Natural killer cell (primary cell): ENCODE measurements at regions not wholly inside any gene's neighbourhood (a gene's known extent, or its start where the extent isn't known, plus 50 kb on each side); places are given as distances from the start of the nearest gene placed in this dataset.

Experiments
- ATAC-seq, 3 donors: fragments of 150-1000 bp in 2 of 3; fragments of 200-7000 bp in 1 of 3; cut with Tn5 transposase; 1 replicate in 1 of 3; 2 replicates in 2 of 3; pipeline ENCODE4 v1.10.0; 2021; ENCODE audit warnings: mild to moderate bottlenecking in 2 of 3, moderate library complexity in 2 of 3
- DNase-seq, 2 donors: peaks; one replicate each; pipeline versions ENCODE4 v3.0.0 to v3.0.0-alpha.2; 2013 to 2021; ENCODE audit warnings: mixed read lengths in 1 of 2
- H3K27ac ChIP-seq: one replicate; pipeline ENCODE4 v1.5.1; 2013; ENCODE audit warnings: mild to moderate bottlenecking, low read length
- H3K27me3 ChIP-seq: one replicate; pipeline ENCODE4 v1.6.1; 2013; ENCODE audit warnings: low read length; ENCODE audit not compliant: control insufficient read depth, insufficient read depth
- H3K36me3 ChIP-seq: one replicate; pipeline ENCODE4 v1.6.1; 2013; ENCODE audit warnings: low read length; ENCODE audit not compliant: control insufficient read depth, insufficient read depth
- H3K4me1 ChIP-seq: one replicate; pipeline ENCODE4 v1.6.1; 2013; ENCODE audit warnings: low read length; ENCODE audit not compliant: control insufficient read depth, insufficient read depth
- H3K4me3 ChIP-seq: one replicate; pipeline ENCODE4 v1.5.1; 2013; ENCODE audit warnings: low read length
- H3K9me3 ChIP-seq: one replicate; pipeline ENCODE4 v1.6.1; 2013; ENCODE audit warnings: low read length; ENCODE audit not compliant: control insufficient read depth, insufficient read depth
- H3K27ac Mint-ChIP-seq, 2 donors: one replicate each; pipeline ENCODE4 v1.8.0; 2022; ENCODE audit warnings: mild to moderate bottlenecking in 2 of 2, mixed read lengths in 2 of 2, moderate library complexity in 1 of 2
- H3K27me3 Mint-ChIP-seq, 2 donors: one replicate each; pipeline ENCODE4 v1.8.0; 2022; ENCODE audit warnings: low read depth in 2 of 2, mixed read lengths in 2 of 2
- H3K36me3 Mint-ChIP-seq: one replicate; pipeline ENCODE4 v1.8.0; 2022; ENCODE audit warnings: mixed read lengths
- H3K4me1 Mint-ChIP-seq, 2 donors: one replicate each; pipeline ENCODE4 v1.8.0; 2022; ENCODE audit warnings: mixed read lengths in 2 of 2
- H3K4me3 Mint-ChIP-seq: one replicate; pipeline ENCODE4 v1.8.0; 2022; ENCODE audit warnings: mild to moderate bottlenecking, moderate library complexity, mixed read lengths
- H3K9me3 Mint-ChIP-seq, 2 donors: one replicate each; pipeline ENCODE4 v1.8.0; 2022; ENCODE audit warnings: mixed read lengths in 2 of 2
- WGBS: methylation state at CpG from one replicate; pipeline ENCODE4 v1.1.7; 2013; ENCODE audit warnings: missing lambda C conversion rate; ENCODE audit not compliant: insufficient coverage; 5-methylcytosine and 5-hydroxymethylcytosine counted together
- intact Hi-C: fragments of 100-400 bp; cut with micrococcal nuclease; formaldehyde crosslinking; loops from one replicate; pipeline ENCODE4 v1.14.2; 2022
- TF ChIP-seq, protein P1 (sequence below): fragments of 200-600 bp; IDR thresholded peaks from one replicate; pipeline ENCODE4 v1.8.0; 2022; ENCODE audit warnings: antibody characterized with exemption

DNA sequence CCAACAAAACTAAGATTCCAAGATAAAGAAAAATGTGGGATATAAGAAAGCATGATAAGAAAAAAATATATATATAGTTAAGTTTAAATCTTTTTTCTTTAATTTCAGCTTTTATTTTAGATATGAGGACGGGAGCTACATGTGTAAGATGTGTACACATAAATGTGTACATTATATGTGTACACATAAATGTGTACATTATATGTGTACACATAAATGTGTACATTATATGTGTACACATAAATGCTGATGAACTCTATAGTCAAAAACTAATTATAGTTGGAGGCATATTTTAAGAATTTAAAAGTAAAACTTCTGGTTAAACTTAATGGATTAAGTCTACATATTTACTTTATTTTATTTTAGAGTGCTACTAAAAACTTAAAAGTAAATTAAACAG is 123.6 kb downstream of the BTG1 start:
- no peaks in the 10 kb centered on the region for H3K36me3 ChIP-seq
- peaks cover 0 to 1% of the 10 kb centered on the region in 2 donors for H3K9me3 Mint-ChIP-seq
- H3K27me3 Mint-ChIP-seq, result peaks cover 0 to 6% of the 10 kb centered on the region in 2 donors
- WGBS, result no CpG with 5 or more reads among the region's 1 CpG
- ATAC-seq (no peak), DNase-seq (no peak)
- TF ChIP-seq, protein P1, sequence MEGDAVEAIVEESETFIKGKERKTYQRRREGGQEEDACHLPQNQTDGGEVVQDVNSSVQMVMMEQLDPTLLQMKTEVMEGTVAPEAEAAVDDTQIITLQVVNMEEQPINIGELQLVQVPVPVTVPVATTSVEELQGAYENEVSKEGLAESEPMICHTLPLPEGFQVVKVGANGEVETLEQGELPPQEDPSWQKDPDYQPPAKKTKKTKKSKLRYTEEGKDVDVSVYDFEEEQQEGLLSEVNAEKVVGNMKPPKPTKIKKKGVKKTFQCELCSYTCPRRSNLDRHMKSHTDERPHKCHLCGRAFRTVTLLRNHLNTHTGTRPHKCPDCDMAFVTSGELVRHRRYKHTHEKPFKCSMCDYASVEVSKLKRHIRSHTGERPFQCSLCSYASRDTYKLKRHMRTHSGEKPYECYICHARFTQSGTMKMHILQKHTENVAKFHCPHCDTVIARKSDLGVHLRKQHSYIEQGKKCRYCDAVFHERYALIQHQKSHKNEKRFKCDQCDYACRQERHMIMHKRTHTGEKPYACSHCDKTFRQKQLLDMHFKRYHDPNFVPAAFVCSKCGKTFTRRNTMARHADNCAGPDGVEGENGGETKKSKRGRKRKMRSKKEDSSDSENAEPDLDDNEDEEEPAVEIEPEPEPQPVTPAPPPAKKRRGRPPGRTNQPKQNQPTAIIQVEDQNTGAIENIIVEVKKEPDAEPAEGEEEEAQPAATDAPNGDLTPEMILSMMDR, result no peak
- H3K4me1 ChIP-seq, result no peaks in the 10 kb centered on the region
- no peaks in the 10 kb centered on the region for H3K27me3 ChIP-seq
- no peaks in the 10 kb centered on the region for H3K4me1 Mint-ChIP-seq
- no peak overlapping the region for H3K27ac ChIP-seq
- intact Hi-C loops, result no loop called here
- H3K27ac Mint-ChIP-seq, result no peak overlapping the region
- H3K4me3 Mint-ChIP-seq, result no peak overlapping the region
- H3K36me3 Mint-ChIP-seq, result peaks cover 4% of the 10 kb centered on the region
- H3K9me3 ChIP-seq, result no peaks in the 10 kb centered on the region
- no peak overlapping the region for H3K4me3 ChIP-seq

- no peak overlapping the region for H3K27ac Mint-ChIP-seq
- intact Hi-C loops, result no loop called here
- DNase-seq, result no peak
- H3K27me3 ChIP-seq, result no peaks in the 10 kb centered on the region
- no peaks in the 10 kb centered on the region for H3K36me3 ChIP-seq
- no peaks in the 10 kb centered on the region for H3K4me1 ChIP-seq
- WGBS, result no CpG with 5 or more reads among the region's 1 CpG
- H3K27ac ChIP-seq, result no peak overlapping the region
- H3K9me3 ChIP-seq, result no peaks in the 10 kb centered on the region
- no peak overlapping the region for H3K4me3 ChIP-seq
- no peak for ATAC-seq
- H3K36me3 Mint-ChIP-seq, result peaks cover 8% of the 10 kb centered on the region
- TF ChIP-seq, protein P1, result no peak
- H3K4me3 Mint-ChIP-seq, result no peak overlapping the region
- peaks cover 0 to 6% of the 10 kb centered on the region in 2 donors for H3K27me3 Mint-ChIP-seq
- H3K4me1 Mint-ChIP-seq, result no peaks in the 10 kb centered on the region
- peaks cover 0 to 2% of the 10 kb centered on the region in 2 donors for H3K9me3 Mint-ChIP-seq
Observed at GRCh38 chr12:92021666-92022035, 124.0 kb downstream of the BTG1 start.

- no peak for ATAC-seq
Observed at GRCh38 chr12:92020983-92021665, 124.5 kb downstream of the BTG1 start.

More at GRCh38 chr12:92020983-92021665, 124.5 kb downstream of the BTG1 start:
- Mint-ChIP-seq H3K4me1 (no peaks in the 10 kb centered on the region), H3K9me3 (peaks cover 0 to 2% of the 10 kb centered on the region in 2 donors), H3K4me3 (no peak overlapping the region), H3K36me3 (peaks cover 8% of the 10 kb centered on the region), H3K27ac (no peak overlapping the region), H3K27me3 (peaks cover 0 to 6% of the 10 kb centered on the region in 2 donors)
- DNase-seq, result no peak
- intact Hi-C loops, result no loop called here
- TF ChIP-seq, protein P1, result no peak
- 100% methylated on average over 1 of the region's 6 CpGs for WGBS
- H3K9me3 ChIP-seq, result no peaks in the 10 kb centered on the region
- H3K36me3 ChIP-seq, result no peaks in the 10 kb centered on the region
- no peak overlapping the region for H3K27ac ChIP-seq
- no peak overlapping the region for H3K4me3 ChIP-seq
- no peaks in the 10 kb centered on the region for H3K4me1 ChIP-seq
- H3K27me3 ChIP-seq, result no peaks in the 10 kb centered on the region
